OCI-LY3 (cell line): ENCODE measurements at regions not wholly inside any gene's neighbourhood (a gene's known extent, or its start where the extent isn't known, plus 50 kb on each side); places are given as distances from the start of the nearest gene placed in this dataset.

Experiments
- EZH2phosphoT487 ChIP-seq: fragments of 200-600 bp; shearing (Covaris generic); IDR thresholded peaks from 2 replicates; pipeline ENCODE4 v1.6.1; 2018; ENCODE audit warnings: antibody characterized with exemption, mixed run types, low read depth
- TF ChIP-seq, protein P1 (sequence below): fragments of 200-600, 300-600 bp; sonication (generic); IDR thresholded peaks from 2 replicates; pipeline ENCODE4 v1.5.1; 2014; ENCODE audit warnings: antibody characterized with exemption, low read length, low read depth

DNA sequence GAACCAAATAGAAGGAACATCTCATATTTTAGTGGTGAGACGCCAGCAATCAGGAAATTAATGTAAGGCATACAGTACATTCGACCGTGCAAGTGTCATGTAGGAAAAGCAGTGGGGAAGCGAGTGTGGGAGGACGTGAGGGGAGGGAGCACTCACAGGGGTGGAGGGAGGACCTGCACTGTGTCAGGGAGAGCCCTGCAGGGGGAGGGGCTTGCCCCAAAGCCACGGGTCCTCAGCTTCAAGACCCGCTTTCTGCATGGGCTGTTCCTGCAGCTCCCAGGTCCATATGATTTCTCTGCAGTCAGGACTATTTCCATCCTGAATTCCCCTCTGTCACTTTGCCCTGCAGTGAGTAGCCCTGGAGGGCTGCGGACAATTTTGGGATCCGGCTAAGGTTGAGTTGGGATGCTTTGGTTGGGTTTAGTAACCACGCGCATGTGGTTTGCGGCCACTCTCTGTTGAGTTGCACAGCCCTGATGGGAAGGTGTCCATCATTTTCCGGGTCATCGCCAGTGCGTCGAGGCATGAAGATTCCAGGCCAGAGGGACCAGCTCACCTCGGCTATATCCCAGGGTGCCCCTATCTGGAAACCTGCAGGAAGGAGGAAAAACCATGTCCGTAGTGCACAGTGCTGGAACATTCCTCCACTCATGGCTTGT, 61.9 kb downstream of the IRX1 start:
- TF ChIP-seq, protein P1, sequence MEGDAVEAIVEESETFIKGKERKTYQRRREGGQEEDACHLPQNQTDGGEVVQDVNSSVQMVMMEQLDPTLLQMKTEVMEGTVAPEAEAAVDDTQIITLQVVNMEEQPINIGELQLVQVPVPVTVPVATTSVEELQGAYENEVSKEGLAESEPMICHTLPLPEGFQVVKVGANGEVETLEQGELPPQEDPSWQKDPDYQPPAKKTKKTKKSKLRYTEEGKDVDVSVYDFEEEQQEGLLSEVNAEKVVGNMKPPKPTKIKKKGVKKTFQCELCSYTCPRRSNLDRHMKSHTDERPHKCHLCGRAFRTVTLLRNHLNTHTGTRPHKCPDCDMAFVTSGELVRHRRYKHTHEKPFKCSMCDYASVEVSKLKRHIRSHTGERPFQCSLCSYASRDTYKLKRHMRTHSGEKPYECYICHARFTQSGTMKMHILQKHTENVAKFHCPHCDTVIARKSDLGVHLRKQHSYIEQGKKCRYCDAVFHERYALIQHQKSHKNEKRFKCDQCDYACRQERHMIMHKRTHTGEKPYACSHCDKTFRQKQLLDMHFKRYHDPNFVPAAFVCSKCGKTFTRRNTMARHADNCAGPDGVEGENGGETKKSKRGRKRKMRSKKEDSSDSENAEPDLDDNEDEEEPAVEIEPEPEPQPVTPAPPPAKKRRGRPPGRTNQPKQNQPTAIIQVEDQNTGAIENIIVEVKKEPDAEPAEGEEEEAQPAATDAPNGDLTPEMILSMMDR, result no peak
- no peak for TF ChIP-seq EZH2phosphoT487
